ENCODE measurements at regions not wholly inside any gene's neighbourhood (a gene's known extent, or its start where the extent isn't known, plus 50 kb on each side); places are given as distances from the start of the nearest gene placed in this dataset.

DNA sequence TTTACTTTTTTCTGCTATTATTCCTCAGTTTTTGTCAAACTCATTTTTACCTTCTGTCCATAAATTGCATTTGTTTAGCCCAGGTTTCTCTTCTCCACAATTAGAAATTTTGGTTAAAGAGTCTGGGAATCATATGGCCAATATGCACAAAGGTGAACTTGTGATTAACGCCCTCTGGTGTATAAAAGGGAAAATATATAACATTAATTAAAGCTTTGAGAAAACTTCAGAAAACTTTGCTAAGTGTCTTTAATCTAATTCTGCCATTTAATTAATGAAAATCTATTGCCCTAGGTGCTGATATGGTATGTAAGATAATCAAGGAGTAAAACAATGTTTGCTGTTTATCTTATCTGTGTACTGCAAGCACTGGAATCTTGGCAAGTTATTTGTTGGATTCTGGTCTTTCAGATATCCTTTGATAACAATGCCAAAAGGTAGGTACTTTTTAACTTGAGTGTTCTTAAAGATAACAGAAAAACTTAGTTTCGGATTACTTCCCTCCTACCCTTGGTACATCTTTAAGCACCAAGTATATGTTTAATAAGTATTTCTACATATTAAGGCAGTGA is 402.6 kb downstream of the SUCLA2 start:
- Mint-ChIP-seq H3K27ac (no peak overlapping the region), H3K27me3 (no peaks in the 10 kb centered on the region), H3K4me1 (no peaks in the 10 kb centered on the region), H3K9me3 (peaks cover 4% of the 10 kb centered on the region), H3K4me3 (no peak overlapping the region), H3K36me3 (ENCODE audit: low read depth) (no peaks in the 10 kb centered on the region)
- intact Hi-C loops (cut with micrococcal nuclease), result no loop called here
- no peak for DNase-seq

DNA sequence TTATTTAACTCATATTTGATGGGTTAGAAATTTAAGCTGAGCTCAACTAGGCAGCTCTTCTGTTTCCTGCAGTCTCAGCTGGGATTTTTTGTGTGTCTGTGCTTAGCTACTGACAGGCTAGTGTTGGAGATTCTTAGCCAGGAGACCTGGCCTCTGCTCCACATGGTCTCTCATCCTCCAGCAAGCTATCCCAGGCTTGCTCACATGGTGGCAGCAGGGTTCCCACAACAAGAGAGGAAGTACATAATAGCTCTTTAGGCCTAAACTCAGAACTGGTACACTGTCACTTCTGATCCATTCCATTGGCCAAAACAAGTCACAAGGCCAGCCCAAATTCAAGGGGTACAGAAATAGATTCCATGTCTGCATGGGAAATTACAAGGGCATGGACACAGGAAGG is 406.2 kb downstream of the SUCLA2 start:
- Mint-ChIP-seq H3K4me3 (no peak overlapping the region), H3K9me3 (peaks cover 7% of the 10 kb centered on the region), H3K4me1 (no peaks in the 10 kb centered on the region), H3K36me3 (ENCODE audit: low read depth) (no peaks in the 10 kb centered on the region), H3K27ac (no peak overlapping the region), H3K27me3 (no peaks in the 10 kb centered on the region)
- intact Hi-C loops (cut with micrococcal nuclease), result no loop called here
- DNase-seq, result no peak

DNA sequence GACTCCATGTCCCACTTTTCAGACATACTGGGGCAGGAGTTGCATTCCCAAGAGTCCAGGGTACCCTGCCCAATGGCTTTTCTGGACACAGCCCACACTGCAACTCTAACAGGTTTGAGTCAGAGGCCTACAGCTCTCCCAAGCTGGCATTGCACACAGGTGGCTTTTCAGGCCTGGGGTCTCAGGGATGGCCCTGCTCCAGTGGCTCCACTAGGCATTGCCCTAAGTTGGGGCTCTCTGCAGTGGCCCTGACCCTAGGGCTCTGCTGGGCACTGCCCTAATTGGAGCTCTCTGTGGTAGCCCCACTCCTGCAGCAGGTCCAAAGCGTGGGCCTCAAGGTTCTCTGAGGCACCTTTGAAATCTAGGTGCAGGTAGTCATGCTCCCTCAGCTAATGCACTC is 408.8 kb downstream of the SUCLA2 start:
- Mint-ChIP-seq H3K36me3 (ENCODE audit: low read depth) (no peaks in the 10 kb centered on the region), H3K4me1 (no peaks in the 10 kb centered on the region), H3K27me3 (no peaks in the 10 kb centered on the region), H3K27ac (no peak overlapping the region), H3K9me3 (peaks cover 10% of the 10 kb centered on the region), H3K4me3 (no peak overlapping the region)
- intact Hi-C loops (cut with micrococcal nuclease), result no loop called here
- DNase-seq, result no peak

DNA sequence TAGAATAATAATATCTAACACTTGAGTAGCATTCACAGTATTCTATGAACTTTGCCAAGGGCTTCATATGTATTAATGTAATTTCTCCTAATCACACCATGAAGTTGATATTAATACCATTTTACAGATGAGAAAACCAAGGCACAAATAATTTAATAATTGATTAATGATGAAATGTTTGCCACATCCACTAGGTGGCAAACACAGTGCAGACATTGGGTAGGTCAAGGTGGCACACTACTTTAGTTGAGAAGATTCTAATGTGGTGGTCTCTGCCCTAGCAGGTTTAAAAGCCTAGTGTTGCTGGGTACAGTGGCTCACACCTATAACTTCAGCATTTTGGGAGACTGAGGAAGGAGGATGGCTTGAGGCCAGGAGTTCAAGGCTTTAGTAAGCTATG is 412.4 kb downstream of the SUCLA2 start:
- Mint-ChIP-seq H3K36me3 (ENCODE audit: low read depth) (no peaks in the 10 kb centered on the region), H3K4me3 (no peak overlapping the region), H3K4me1 (no peaks in the 10 kb centered on the region), H3K27me3 (no peaks in the 10 kb centered on the region), H3K9me3 (peaks cover 6% of the 10 kb centered on the region), H3K27ac (no peak overlapping the region)
- DNase-seq, result no peak
- intact Hi-C loops (cut with micrococcal nuclease), result no loop called here

GRCh38 chr13:47572375-47572774 is 428.7 kb downstream of the SUCLA2 start:
- H3K27ac Mint-ChIP-seq, result no peak overlapping the region
- H3K4me1 Mint-ChIP-seq, result no peaks in the 10 kb centered on the region
- DNase-seq, result no peak
- intact Hi-C loops (cut with micrococcal nuclease), result no loop called here
- no peaks in the 10 kb centered on the region for H3K36me3 Mint-ChIP-seq (ENCODE audit: low read depth)
- no peaks in the 10 kb centered on the region for H3K27me3 Mint-ChIP-seq
- no peak overlapping the region for H3K4me3 Mint-ChIP-seq
- H3K9me3 Mint-ChIP-seq, result peaks cover 29% of the 10 kb centered on the region

- Mint-ChIP-seq H3K9me3 (peaks cover 20% of the 10 kb centered on the region), H3K36me3 (ENCODE audit: low read depth) (no peaks in the 10 kb centered on the region), H3K27ac (no peak overlapping the region), H3K27me3 (no peaks in the 10 kb centered on the region), H3K4me1 (no peaks in the 10 kb centered on the region), H3K4me3 (no peak overlapping the region)
- intact Hi-C loops (cut with micrococcal nuclease), result no loop called here
- DNase-seq, result no peak
These were observed 437.0 kb downstream of the SUCLA2 start for GRCh38 chr13:47564041-47564440.

DNA sequence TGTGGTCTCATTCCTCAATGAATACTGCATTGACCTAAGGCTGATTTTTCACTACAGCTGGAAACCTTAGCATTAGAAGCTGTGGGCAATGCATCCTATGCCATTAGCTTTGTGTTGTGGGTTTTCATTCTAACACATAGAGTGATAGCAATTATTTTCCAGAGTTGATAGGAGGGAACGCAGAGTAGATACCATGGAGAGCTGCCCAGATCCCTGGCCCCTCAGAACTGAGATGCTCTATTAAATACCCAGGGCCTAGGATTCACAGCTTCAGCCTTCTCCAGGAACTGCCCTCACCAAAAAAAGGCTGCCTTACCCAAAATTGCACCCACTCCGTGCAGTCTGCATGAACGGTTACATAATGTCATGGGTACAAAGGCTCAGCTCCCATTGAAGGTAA is 444.4 kb downstream of the SUCLA2 start:
- no peak for DNase-seq
- H3K4me1 Mint-ChIP-seq, result no peaks in the 10 kb centered on the region
- no peaks in the 10 kb centered on the region for H3K36me3 Mint-ChIP-seq (ENCODE audit: low read depth)
- H3K4me3 Mint-ChIP-seq, result no peak overlapping the region
- H3K9me3 Mint-ChIP-seq, result no peaks in the 10 kb centered on the region
- no peak overlapping the region for H3K27ac Mint-ChIP-seq
- no peaks in the 10 kb centered on the region for H3K27me3 Mint-ChIP-seq
- intact Hi-C loops (cut with micrococcal nuclease), result no loop called here

DNA sequence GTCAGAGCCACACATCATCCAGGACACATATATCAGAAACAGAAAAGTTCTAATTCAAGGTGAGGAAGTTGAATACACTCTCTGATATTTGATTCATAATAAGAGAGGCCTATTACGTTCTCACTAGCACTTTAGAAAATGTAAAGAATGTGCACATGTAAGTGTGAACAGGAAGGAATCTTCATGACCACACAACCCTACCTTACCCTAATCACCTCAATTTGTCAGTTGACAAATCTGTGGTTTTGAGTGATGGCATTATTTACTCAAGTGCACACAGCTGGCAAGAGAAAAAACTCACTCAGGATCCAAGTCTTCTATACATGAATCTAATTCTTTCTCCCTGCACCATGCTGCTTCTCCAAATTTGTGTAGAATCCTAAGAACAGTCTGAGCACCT is 445.8 kb downstream of the SUCLA2 start:
- intact Hi-C loops (cut with micrococcal nuclease), result no loop called here
- no peaks in the 10 kb centered on the region for H3K36me3 Mint-ChIP-seq (ENCODE audit: low read depth)
- H3K27me3 Mint-ChIP-seq, result no peaks in the 10 kb centered on the region
- no peak for DNase-seq
- H3K27ac Mint-ChIP-seq, result no peak overlapping the region
- no peak overlapping the region for H3K4me3 Mint-ChIP-seq
- H3K4me1 Mint-ChIP-seq, result no peaks in the 10 kb centered on the region
- no peaks in the 10 kb centered on the region for H3K9me3 Mint-ChIP-seq

DNA sequence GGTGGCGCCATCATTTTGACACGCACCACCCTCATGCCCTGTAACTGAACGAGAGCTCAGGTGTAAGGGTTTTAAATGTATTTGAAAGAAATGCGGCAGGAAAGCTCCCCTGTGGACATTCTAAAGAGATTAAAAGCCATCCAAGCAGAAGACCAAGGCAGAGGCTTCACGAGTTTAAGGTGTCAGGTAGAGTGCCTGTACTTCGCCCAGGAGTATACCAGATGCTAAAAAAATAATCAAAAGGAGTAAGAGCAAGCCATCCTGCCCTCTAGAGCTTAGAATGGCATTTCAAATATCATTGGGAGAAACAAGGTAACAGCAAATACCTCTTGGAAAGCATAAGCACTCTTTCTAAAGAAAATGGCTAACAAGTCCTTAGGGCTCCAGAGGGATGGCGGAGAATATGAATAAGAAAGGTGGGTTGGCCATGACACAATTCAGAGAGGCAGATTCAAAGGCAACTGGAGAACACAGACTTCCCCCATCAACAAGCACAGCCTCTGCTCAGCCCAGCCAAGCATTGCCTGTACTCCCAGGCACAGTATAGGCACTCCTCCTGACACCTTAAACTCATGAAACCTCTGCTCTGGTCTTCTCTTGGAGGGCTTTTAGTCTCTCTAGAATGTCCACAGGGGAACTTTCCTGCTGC is 447.6 kb downstream of the SUCLA2 start:
- H3K4me1 Mint-ChIP-seq, result no peaks in the 10 kb centered on the region
- no peaks in the 10 kb centered on the region for H3K9me3 Mint-ChIP-seq
- H3K27me3 Mint-ChIP-seq, result no peaks in the 10 kb centered on the region
- DNase-seq, result no peak
- no peaks in the 10 kb centered on the region for H3K36me3 Mint-ChIP-seq (ENCODE audit: low read depth)
- no peak overlapping the region for H3K27ac Mint-ChIP-seq
- intact Hi-C loops (cut with micrococcal nuclease), result no loop called here
- H3K4me3 Mint-ChIP-seq, result no peak overlapping the region

- Mint-ChIP-seq H3K4me1 (no peaks in the 10 kb centered on the region), H3K27ac (no peak overlapping the region), H3K27me3 (no peaks in the 10 kb centered on the region), H3K36me3 (ENCODE audit: low read depth) (no peaks in the 10 kb centered on the region), H3K4me3 (no peak overlapping the region), H3K9me3 (no peaks in the 10 kb centered on the region)
- intact Hi-C loops (cut with micrococcal nuclease), result no loop called here
- no peak for DNase-seq
These were observed 451.8 kb downstream of the SUCLA2 start for GRCh38 chr13:47549219-47549752.

DNA sequence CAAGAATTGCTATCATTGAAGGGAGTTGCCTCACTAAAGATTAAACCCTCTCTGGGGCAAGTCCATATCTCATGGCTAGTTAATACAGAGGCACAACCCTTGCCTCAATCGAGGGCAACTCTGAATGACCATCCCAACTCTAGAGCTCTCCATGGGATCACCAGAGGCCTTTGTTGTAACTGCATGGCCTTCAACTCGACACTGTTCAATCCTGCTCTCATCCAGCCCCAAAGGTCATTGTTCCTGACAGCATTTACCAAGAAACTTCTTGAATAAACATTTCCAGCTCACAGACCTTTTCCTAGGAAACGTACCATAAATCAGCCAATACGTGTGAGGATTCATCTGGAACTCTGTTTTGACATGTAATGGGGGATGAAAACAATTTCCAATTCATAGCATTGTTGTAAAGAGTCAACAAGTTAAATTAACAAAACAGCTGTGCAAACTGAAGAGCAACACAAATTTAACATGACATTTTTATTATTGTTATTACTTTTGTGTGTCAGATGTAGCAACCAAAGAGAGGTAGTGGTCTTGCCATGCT is 452.7 kb downstream of the SUCLA2 start:
- no peaks in the 10 kb centered on the region for H3K27me3 Mint-ChIP-seq
- no peak for DNase-seq
- H3K4me3 Mint-ChIP-seq, result no peak overlapping the region
- intact Hi-C loops (cut with micrococcal nuclease), result no loop called here
- no peak overlapping the region for H3K27ac Mint-ChIP-seq
- no peaks in the 10 kb centered on the region for H3K9me3 Mint-ChIP-seq
- H3K36me3 Mint-ChIP-seq (ENCODE audit: low read depth), result no peaks in the 10 kb centered on the region
- H3K4me1 Mint-ChIP-seq, result no peaks in the 10 kb centered on the region

GRCh38 chr13:47546391-47547225 is 454.5 kb downstream of the SUCLA2 start:
- Mint-ChIP-seq H3K4me1 (no peaks in the 10 kb centered on the region), H3K36me3 (ENCODE audit: low read depth) (no peaks in the 10 kb centered on the region), H3K27ac (no peak overlapping the region), H3K9me3 (no peaks in the 10 kb centered on the region), H3K27me3 (no peaks in the 10 kb centered on the region), H3K4me3 (no peak overlapping the region)
- DNase-seq, result no peak
- intact Hi-C loops (cut with micrococcal nuclease), result no loop called here

- Mint-ChIP-seq H3K9me3 (no peaks in the 10 kb centered on the region), H3K27ac (no peak overlapping the region), H3K27me3 (no peaks in the 10 kb centered on the region), H3K4me3 (no peak overlapping the region), H3K4me1 (no peaks in the 10 kb centered on the region), H3K36me3 (ENCODE audit: low read depth) (no peaks in the 10 kb centered on the region)
- intact Hi-C loops (cut with micrococcal nuclease), result no loop called here
- no peak for DNase-seq
These were observed 455.7 kb downstream of the SUCLA2 start for GRCh38 chr13:47545201-47546024.

Data from activated CD4-positive, alpha-beta T cell treated with anti-CD3 and anti-CD28 coated beads, Interleukin-2, amount 10 ng/mL, durations not matched to agents 24 days and 14 days (primary cell).